Keratinocyte (primary cell): ENCODE measurements at regions not wholly inside any gene's neighbourhood (a gene's known extent, or its start where the extent isn't known, plus 50 kb on each side); places are given as distances from the start of the nearest gene placed in this dataset.

ENCODE experiments used
- DNase-seq: peaks from one replicate; pipeline ENCODE4 v3.0.0-alpha.2; 2011; ENCODE audit warnings: low read depth, missing footprints, low spot score
- FAIRE-seq: peaks from 2 replicates; lab custom pipeline; 2011; peaks lifted over from hg19 to GRCh38; lab: Jason Lieb, UNC
- H2AFZ ChIP-seq: 2 replicates; pipeline ENCODE4 v1.6.0; 2012; ENCODE audit warnings: low read length, control low read depth, inconsistent platforms; ENCODE audit not compliant: control insufficient read depth
- H3K27ac ChIP-seq: 2 replicates; pipeline ENCODE4 v1.5.1; 2011; ENCODE audit warnings: low read length; ENCODE audit not compliant: control insufficient read depth, insufficient read depth
- H3K27me3 ChIP-seq: 3 replicates; pipeline ENCODE4 v1.6.0; 2011; ENCODE audit warnings: low read length; ENCODE audit not compliant: control insufficient read depth, insufficient read depth; ENCODE audit errors: extremely low read depth
- H3K36me3 ChIP-seq, 2 experiments: 2 replicates in 1 of 2; 3 replicates in 1 of 2; pipeline ENCODE4 v1.5.1; 2011; ENCODE audit warnings: low read length in 2 of 2, mild to moderate bottlenecking in 1 of 2; ENCODE audit not compliant: control insufficient read depth in 2 of 2, insufficient read depth in 2 of 2; ENCODE audit errors: extremely low read depth in 1 of 2
- H3K4me1 ChIP-seq: 3 replicates; pipeline ENCODE4 v1.5.1; 2011; ENCODE audit warnings: low read length; ENCODE audit not compliant: control insufficient read depth, insufficient read depth; ENCODE audit errors: extremely low read depth
- H3K4me2 ChIP-seq: 3 replicates; pipeline ENCODE4 v1.6.0; 2011; ENCODE audit warnings: low read depth, low read length; ENCODE audit not compliant: control insufficient read depth, insufficient read depth; ENCODE audit errors: extremely low read depth
- H3K4me3 ChIP-seq, 3 experiments: fragments of 200-600 bp in 1 of 3; sonication (generic) in 1 of 3; 2 replicates in 2 of 3; 3 replicates in 1 of 3; pipeline ENCODE4 v1.5.1; 2011 to 2016; ENCODE audit warnings: low read length in 3 of 3, mild to moderate bottlenecking in 3 of 3, control low read depth in 2 of 3, inconsistent platforms in 1 of 3, low read depth in 1 of 3, mixed read lengths in 1 of 3, mixed run types in 1 of 3, moderate library complexity in 1 of 3; ENCODE audit not compliant: control insufficient read depth in 2 of 3, insufficient read depth in 2 of 3; ENCODE audit errors: extremely low read depth in 1 of 3
- H3K79me2 ChIP-seq: 2 replicates; pipeline ENCODE4 v1.6.0; 2012; ENCODE audit warnings: low read length; ENCODE audit not compliant: control insufficient read depth, insufficient read depth
- H3K9ac ChIP-seq: 3 replicates; pipeline ENCODE4 v1.6.0; 2011; ENCODE audit warnings: low read length; ENCODE audit not compliant: control insufficient read depth, insufficient read depth; ENCODE audit errors: extremely low read depth
- H3K9me1 ChIP-seq: 3 replicates; pipeline ENCODE4 v1.6.0; 2011; ENCODE audit warnings: low read length; ENCODE audit not compliant: control insufficient read depth, insufficient read depth; ENCODE audit errors: extremely low read depth
- H3K9me3 ChIP-seq: 2 replicates; pipeline ENCODE4 v1.5.1; 2012; ENCODE audit warnings: low read depth, low read length; ENCODE audit not compliant: control insufficient read depth
- H4K20me1 ChIP-seq: 3 replicates; pipeline ENCODE4 v1.6.0; 2011; ENCODE audit warnings: low read length; ENCODE audit not compliant: control insufficient read depth, insufficient read depth; ENCODE audit errors: extremely low read depth
- EZH2 ChIP-seq: IDR thresholded peaks from one replicate; pipeline ENCODE4 v1.6.1; 2012; ENCODE audit warnings: inconsistent platforms, mild to moderate bottlenecking, low read length, moderate library complexity
- dilution Hi-C: fragments of 300-500 bp; cut with MboI; formaldehyde crosslinking; loops from one replicate; pipeline ENCODE4 v1.7.0; 2020; ENCODE audit warnings: low sequenced_read_pairs; ENCODE audit not compliant: extremely low pct_ligation_motif_present
- TF ChIP-seq, protein P1 (sequence below), 3 experiments: IDR thresholded peaks in 1 of 3; conservative IDR thresholded peaks in 1 of 3; optimal IDR thresholded peaks in 1 of 3; 2 replicates in 2 of 3; 3 replicates in 1 of 3; pipeline versions ENCODE3 to v1.5.1; 2011; ENCODE audit warnings: low read length in 3 of 3, mild to moderate bottlenecking in 3 of 3, moderate library complexity in 2 of 3, control low read depth in 1 of 3, inconsistent platforms in 1 of 3; ENCODE audit not compliant: insufficient read depth in 2 of 3; ENCODE audit errors: extremely low read depth in 1 of 3

- Histone ChIP-seq H3K9ac (no peak overlapping the region), H3K36me3 (no peaks in the 10 kb centered on the region), H3K9me1 (no peaks in the 10 kb centered on the region), H3K4me1 (no peaks in the 10 kb centered on the region), H4K20me1 (no peaks in the 10 kb centered on the region), H3K4me2 (no peak overlapping the region), H3K27ac (no peak overlapping the region), H3K79me2 (no peaks in the 10 kb centered on the region), H2AFZ (no peak overlapping the region), H3K4me3 (no peak overlapping the region), H3K27me3 (no peaks in the 10 kb centered on the region), H3K9me3 (peaks cover 8% of the 10 kb centered on the region)
- dilution Hi-C loops = no loop called here
- FAIRE-seq = no peak
- DNase-seq = no peak
- TF ChIP-seq, protein P1, sequence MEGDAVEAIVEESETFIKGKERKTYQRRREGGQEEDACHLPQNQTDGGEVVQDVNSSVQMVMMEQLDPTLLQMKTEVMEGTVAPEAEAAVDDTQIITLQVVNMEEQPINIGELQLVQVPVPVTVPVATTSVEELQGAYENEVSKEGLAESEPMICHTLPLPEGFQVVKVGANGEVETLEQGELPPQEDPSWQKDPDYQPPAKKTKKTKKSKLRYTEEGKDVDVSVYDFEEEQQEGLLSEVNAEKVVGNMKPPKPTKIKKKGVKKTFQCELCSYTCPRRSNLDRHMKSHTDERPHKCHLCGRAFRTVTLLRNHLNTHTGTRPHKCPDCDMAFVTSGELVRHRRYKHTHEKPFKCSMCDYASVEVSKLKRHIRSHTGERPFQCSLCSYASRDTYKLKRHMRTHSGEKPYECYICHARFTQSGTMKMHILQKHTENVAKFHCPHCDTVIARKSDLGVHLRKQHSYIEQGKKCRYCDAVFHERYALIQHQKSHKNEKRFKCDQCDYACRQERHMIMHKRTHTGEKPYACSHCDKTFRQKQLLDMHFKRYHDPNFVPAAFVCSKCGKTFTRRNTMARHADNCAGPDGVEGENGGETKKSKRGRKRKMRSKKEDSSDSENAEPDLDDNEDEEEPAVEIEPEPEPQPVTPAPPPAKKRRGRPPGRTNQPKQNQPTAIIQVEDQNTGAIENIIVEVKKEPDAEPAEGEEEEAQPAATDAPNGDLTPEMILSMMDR (optimal IDR thresholded peaks at IDR 0.05 in 1 of 3, IDR thresholded peaks at IDR 0.05 in 1 of 3, conservative IDR thresholded peaks at IDR 0.05 in 1 of 3; ENCODE audit: extremely low read depth in 1 of 3, insufficient read depth in 2 of 3, low read length in 3 of 3) = no peak
- no peak for TF ChIP-seq EZH2
Observed at GRCh38 chr15:23793191-23793680, 106.1 kb upstream of the NDN start.

- DNase-seq = no peak
- dilution Hi-C loops = no loop called here
Observed at GRCh38 chr15:23797747-23798446, 110.8 kb upstream of the NDN start.

More at GRCh38 chr15:23797747-23798446, 110.8 kb upstream of the NDN start:
- Histone ChIP-seq H3K4me3 (no peak overlapping the region), H3K9ac (no peak overlapping the region), H3K9me1 (no peaks in the 10 kb centered on the region), H3K36me3 (no peaks in the 10 kb centered on the region), H3K79me2 (no peaks in the 10 kb centered on the region), H3K4me1 (no peaks in the 10 kb centered on the region), H3K27ac (no peak overlapping the region), H3K27me3 (no peaks in the 10 kb centered on the region), H3K9me3 (peaks cover 8% of the 10 kb centered on the region), H2AFZ (no peak overlapping the region), H3K4me2 (no peak overlapping the region), H4K20me1 (no peaks in the 10 kb centered on the region)
- TF ChIP-seq, protein P1 (optimal IDR thresholded peaks at IDR 0.05 in 1 of 3, IDR thresholded peaks at IDR 0.05 in 1 of 3, conservative IDR thresholded peaks at IDR 0.05 in 1 of 3; ENCODE audit: extremely low read depth in 1 of 3, insufficient read depth in 2 of 3, low read length in 3 of 3) = no peak
- no peak for TF ChIP-seq EZH2
- no peak for FAIRE-seq
